Epidermal melanocyte (primary cell): ENCODE measurements at regions not wholly inside any gene's neighbourhood (a gene's known extent, or its start where the extent isn't known, plus 50 kb on each side); places are given as distances from the start of the nearest gene placed in this dataset.

ENCODE experiments used
- DNase-seq: peaks from one replicate; pipeline ENCODE4 v3.0.0; 2011; ENCODE audit warnings: low spot score; ENCODE audit not compliant: insufficient read length

- DNase-seq: no peak
Observed at GRCh38 chr5:54619731-54620130, 102.2 kb downstream of the SNX18 start.

GRCh38 chr5:54616518-54617220 is 99.1 kb downstream of the SNX18 start:
- DNase-seq: no peak

GRCh38 chr5:54616031-54616430 is 98.5 kb downstream of the SNX18 start:
- no peak for DNase-seq

GRCh38 chr5:54615381-54615780 is 97.8 kb downstream of the SNX18 start:
- no peak for DNase-seq

GRCh38 chr5:54612711-54613110 is 95.2 kb downstream of the SNX18 start:
- DNase-seq: no peak

GRCh38 chr5:54611290-54611951 is 93.9 kb downstream of the SNX18 start:
- no peak for DNase-seq

GRCh38 chr5:54610197-54610944 is 92.8 kb downstream of the SNX18 start:
- no peak for DNase-seq

GRCh38 chr5:54608423-54609085 is 91.0 kb downstream of the SNX18 start:
- no peak for DNase-seq

- DNase-seq: no peak
Observed at GRCh38 chr5:54607006-54607405, 89.4 kb downstream of the SNX18 start.

- no peak for DNase-seq
Observed at GRCh38 chr5:54603372-54603771, 85.8 kb downstream of the SNX18 start.

- no peak for DNase-seq
Observed at GRCh38 chr5:54602475-54602874, 84.9 kb downstream of the SNX18 start.

GRCh38 chr5:54601411-54602230 is 84.1 kb downstream of the SNX18 start:
- DNase-seq: peak; percentile 75
